ENCODE measurements at regions not wholly inside any gene's neighbourhood (a gene's known extent, or its start where the extent isn't known, plus 50 kb on each side); places are given as distances from the start of the nearest gene placed in this dataset.

- CTCF ChIA-PET: no interaction called here
- no peak overlapping the region for H3K4me3 Mint-ChIP-seq (ENCODE audit: unreplicated experiment)
- BruUV-seq (replicated peaks): no TSS peak
- POLR2A ChIA-PET: no interaction called here
- DNase-seq (ENCODE audit: unreplicated experiment): no peak
- H3K4me1 Mint-ChIP-seq (ENCODE audit: insufficient read depth, unreplicated experiment): no peaks in the 10 kb centered on the region
- H3K27me3 Mint-ChIP-seq (ENCODE audit: insufficient read depth, unreplicated experiment): peaks cover 34% of the 10 kb centered on the region
- no peaks in the 10 kb centered on the region for H3K36me3 Mint-ChIP-seq (ENCODE audit: insufficient read depth, unreplicated experiment)
- H3K27ac Mint-ChIP-seq (ENCODE audit: low read depth, unreplicated experiment): no peak overlapping the region
- intact Hi-C loops (cut with micrococcal nuclease): no loop called here
- no peaks in the 10 kb centered on the region for H3K9me3 Mint-ChIP-seq (ENCODE audit: unreplicated experiment)
- TF ChIP-seq, protein P1, sequence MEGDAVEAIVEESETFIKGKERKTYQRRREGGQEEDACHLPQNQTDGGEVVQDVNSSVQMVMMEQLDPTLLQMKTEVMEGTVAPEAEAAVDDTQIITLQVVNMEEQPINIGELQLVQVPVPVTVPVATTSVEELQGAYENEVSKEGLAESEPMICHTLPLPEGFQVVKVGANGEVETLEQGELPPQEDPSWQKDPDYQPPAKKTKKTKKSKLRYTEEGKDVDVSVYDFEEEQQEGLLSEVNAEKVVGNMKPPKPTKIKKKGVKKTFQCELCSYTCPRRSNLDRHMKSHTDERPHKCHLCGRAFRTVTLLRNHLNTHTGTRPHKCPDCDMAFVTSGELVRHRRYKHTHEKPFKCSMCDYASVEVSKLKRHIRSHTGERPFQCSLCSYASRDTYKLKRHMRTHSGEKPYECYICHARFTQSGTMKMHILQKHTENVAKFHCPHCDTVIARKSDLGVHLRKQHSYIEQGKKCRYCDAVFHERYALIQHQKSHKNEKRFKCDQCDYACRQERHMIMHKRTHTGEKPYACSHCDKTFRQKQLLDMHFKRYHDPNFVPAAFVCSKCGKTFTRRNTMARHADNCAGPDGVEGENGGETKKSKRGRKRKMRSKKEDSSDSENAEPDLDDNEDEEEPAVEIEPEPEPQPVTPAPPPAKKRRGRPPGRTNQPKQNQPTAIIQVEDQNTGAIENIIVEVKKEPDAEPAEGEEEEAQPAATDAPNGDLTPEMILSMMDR (IDR thresholded peaks at IDR 0.05; ENCODE audit: unreplicated experiment): no peak
Observed at GRCh38 chr7:114354306-114354705, 60.3 kb upstream of the FOXP2 start.

DNA sequence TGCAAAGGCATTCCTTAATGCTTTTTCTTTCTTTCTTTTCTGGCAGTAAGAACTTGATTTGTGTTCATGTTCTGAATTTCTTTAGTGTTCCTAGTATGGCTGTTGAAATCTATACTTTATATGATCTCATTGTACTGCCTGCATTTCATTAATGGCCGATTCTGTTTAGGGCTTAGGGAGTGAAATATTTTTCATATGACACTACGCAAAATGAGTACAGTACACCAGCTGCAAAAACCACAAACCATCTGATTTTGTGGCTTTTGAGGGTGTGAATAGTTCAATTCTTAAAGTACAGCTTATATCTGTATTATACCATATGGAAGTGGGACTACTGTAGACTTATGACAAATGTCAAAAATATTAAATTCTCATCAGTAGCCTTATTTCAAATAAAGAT, 69.1 kb upstream of the FOXP2 start:
- no peak for DNase-seq (ENCODE audit: unreplicated experiment)
- H3K36me3 Mint-ChIP-seq (ENCODE audit: insufficient read depth, unreplicated experiment): no peaks in the 10 kb centered on the region
- no peaks in the 10 kb centered on the region for H3K9me3 Mint-ChIP-seq (ENCODE audit: unreplicated experiment)
- no peaks in the 10 kb centered on the region for H3K4me1 Mint-ChIP-seq (ENCODE audit: insufficient read depth, unreplicated experiment)
- no TSS peak for BruUV-seq (replicated peaks)
- TF ChIP-seq, protein P1 (IDR thresholded peaks at IDR 0.05; ENCODE audit: unreplicated experiment): no peak
- intact Hi-C loops (cut with micrococcal nuclease): no loop called here
- no peak overlapping the region for H3K27ac Mint-ChIP-seq (ENCODE audit: low read depth, unreplicated experiment)
- POLR2A ChIA-PET: no interaction called here
- CTCF ChIA-PET: no interaction called here
- no peak overlapping the region for H3K4me3 Mint-ChIP-seq (ENCODE audit: unreplicated experiment)
- H3K27me3 Mint-ChIP-seq (ENCODE audit: insufficient read depth, unreplicated experiment): peaks cover 63% of the 10 kb centered on the region

DNA sequence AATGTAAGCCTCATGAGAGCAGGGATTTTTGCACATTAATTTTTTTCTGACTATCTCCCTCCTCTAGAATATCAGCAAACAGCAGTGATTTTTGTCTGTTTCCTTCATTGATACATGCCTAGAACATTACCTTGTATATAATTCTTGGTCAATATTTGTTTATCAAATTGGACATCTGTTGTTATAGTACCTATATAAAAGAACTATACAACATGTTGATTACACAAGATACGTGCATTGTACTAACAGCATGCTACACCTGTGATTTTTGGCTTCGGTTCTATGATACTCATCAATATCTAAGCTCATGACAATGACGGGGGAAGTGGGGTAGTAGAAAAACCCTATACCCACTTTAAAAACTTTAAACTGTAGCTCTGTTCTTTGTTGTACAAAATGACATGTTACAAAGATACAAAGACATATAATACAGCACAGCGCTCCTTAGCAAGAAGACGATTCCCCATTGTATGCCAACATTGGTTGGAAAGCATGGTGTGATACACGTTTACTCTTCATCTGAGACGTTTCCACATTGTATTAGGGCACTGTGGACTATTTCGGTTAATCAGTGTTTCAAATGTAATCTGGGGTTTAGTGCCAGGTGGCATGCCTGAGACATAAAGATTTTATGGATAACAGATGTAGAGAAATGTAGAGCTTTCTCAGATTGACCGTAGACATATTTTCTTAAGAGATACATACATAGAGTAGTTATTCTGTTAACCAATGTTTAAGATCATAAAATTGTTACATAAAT, 70.5 kb upstream of the FOXP2 start:
- TF ChIP-seq, protein P1 (IDR thresholded peaks at IDR 0.05; ENCODE audit: unreplicated experiment): no peak
- CTCF ChIA-PET: interaction anchor here (0.6 kb wide), 1 partner anchor 1566 kb away, joined by 3 read pairs; no protein-coding TSS in a partner anchor
- Mint-ChIP-seq H3K9me3 (ENCODE audit: unreplicated experiment) (no peaks in the 10 kb centered on the region), H3K36me3 (ENCODE audit: insufficient read depth, unreplicated experiment) (no peaks in the 10 kb centered on the region), H3K4me1 (ENCODE audit: insufficient read depth, unreplicated experiment) (no peaks in the 10 kb centered on the region), H3K27me3 (ENCODE audit: insufficient read depth, unreplicated experiment) (peaks cover 60% of the 10 kb centered on the region), H3K4me3 (ENCODE audit: unreplicated experiment) (no peak overlapping the region), H3K27ac (ENCODE audit: low read depth, unreplicated experiment) (no peak overlapping the region)
- BruUV-seq (replicated peaks): no TSS peak
- intact Hi-C loops (cut with micrococcal nuclease): no loop called here
- POLR2A ChIA-PET: no interaction called here
- no peak for DNase-seq (ENCODE audit: unreplicated experiment)

GRCh38 chr7:114342431-114343179, 72.0 kb upstream of the FOXP2 start:
- ChIA-PET CTCF (interaction anchor here (0.6 kb wide), 1 partner anchor 25 kb away, joined by 3 read pairs; no protein-coding TSS in a partner anchor), POLR2A (no interaction called here)
- Mint-ChIP-seq H3K27me3 (ENCODE audit: insufficient read depth, unreplicated experiment) (peaks cover 45% of the 10 kb centered on the region), H3K4me1 (ENCODE audit: insufficient read depth, unreplicated experiment) (no peaks in the 10 kb centered on the region), H3K36me3 (ENCODE audit: insufficient read depth, unreplicated experiment) (no peaks in the 10 kb centered on the region), H3K27ac (ENCODE audit: low read depth, unreplicated experiment) (no peak overlapping the region), H3K4me3 (ENCODE audit: unreplicated experiment) (no peak overlapping the region), H3K9me3 (ENCODE audit: unreplicated experiment) (no peaks in the 10 kb centered on the region)
- TF ChIP-seq, protein P1 (IDR thresholded peaks at IDR 0.05; ENCODE audit: unreplicated experiment): no peak
- no TSS peak for BruUV-seq (replicated peaks)
- intact Hi-C loops (cut with micrococcal nuclease): no loop called here
- DNase-seq (ENCODE audit: unreplicated experiment): no peak
